Pancreas (tissue), 10 donors: ENCODE measurements at regions not wholly inside any gene's neighbourhood (a gene's known extent, or its start where the extent isn't known, plus 50 kb on each side); places are given as distances from the start of the nearest gene placed in this dataset.

ENCODE experiments used
- ATAC-seq, 4 donors: fragments of 200-7000 bp; cut with Tn5 transposase; one replicate each; pipeline versions ENCODE4 v1.8.0 to v1.9.1; 2020; ENCODE audit warnings: mild to moderate bottlenecking in 4 of 4, moderate library complexity in 4 of 4
- DNase-seq, 6 donors: peaks; one replicate each; pipeline ENCODE4 v3.0.0-alpha.2; 2020
- FAIRE-seq: peaks from 2 replicates; lab custom pipeline; 2012; peaks lifted over from hg19 to GRCh38; lab: Jason Lieb, UNC
- H3K27ac ChIP-seq, 4 donors: fragments of 200-600 bp; sonication (generic); 1 replicate in 3 of 4; 2 replicates in 1 of 4; pipeline versions ENCODE4 v1.5.0 to v1.8.0; 2020
- H3K27me3 ChIP-seq, 4 donors: fragments of 200-600 bp; one replicate each; pipeline ENCODE4 v1.8.0; 2021
- H3K36me3 ChIP-seq, 3 donors: fragments of 200-600 bp; sonication (generic) in 1 of 3; one replicate each; pipeline versions ENCODE4 v1.5.0 to v1.8.0; 2020 to 2021
- H3K4me1 ChIP-seq, 3 donors: fragments of 200-600 bp; one replicate each; pipeline ENCODE4 v1.8.0; 2021
- H3K4me3 ChIP-seq, 4 donors: fragments of 200-600 bp; sonication (generic) in 2 of 4; one replicate each; pipeline versions ENCODE4 v1.5.0 to v1.8.0; 2020 to 2021
- H3K9me3 ChIP-seq, 4 donors: fragments of 200-600 bp; one replicate each; pipeline ENCODE4 v1.8.0; 2021
- CTCF ChIP-seq, 4 donors: fragments of 200-600 bp; sonication (generic) in 3 of 4; IDR thresholded peaks; one replicate each; pipeline versions ENCODE4 v1.5.0 to v1.8.0; 2021; ENCODE audit warnings: antibody characterized with exemption in 4 of 4
- WGBS, 2 donors: extraction: QIAGEN DNeasy Blood & Tissue Kit; methylation state at CpG; one replicate each; pipeline ENCODE4 v1.1.7; 2013; 5-methylcytosine and 5-hydroxymethylcytosine counted together
- intact Hi-C, 3 donors: fragments of 100-400 bp; cut with DNase I; formaldehyde crosslinking; loops; one replicate each; pipeline versions ENCODE4 v1.11.1 to v1.14.2; 2022
- donor health status: healthy with polysubstance abuse.
- donor health status: DM: no; HTN: no; CAD: no; lungs with moderate emphysema.
- donor health status: DM: no; HTN: no; CAD: no.
- donor health status: control.
- donor health status: control.
- donor health status: Bipolar disorder and iron deficiency.
- donor health status: DM: yes; HTN: yes; CAD: no.
- donor health status: DM: no; HTN: no; CAD: no.
- donor health status: DM: no; HTN: no; CAD: no.
- donor health status: DM: yes; HTN: yes; CAD: no.

- ATAC-seq (peak in 3 of 4 donors; percentile 41 to 80 (median 78)), DNase-seq (no peak)
Measured at GRCh38 chr18:64919971-64920570, 771.2 kb upstream of the LINC00305 start.

GRCh38 chr18:64918851-64919250 is 770.0 kb upstream of the LINC00305 start:
- H3K27me3 ChIP-seq: no peaks in the 10 kb centered on the region
- no peaks in the 10 kb centered on the region for H3K36me3 ChIP-seq
- FAIRE-seq (no peak), ATAC-seq (no peak), DNase-seq (no peak)
- no peaks in the 10 kb centered on the region for H3K9me3 ChIP-seq
- TF ChIP-seq CTCF (IDR thresholded peaks at IDR 0.05): no peak
- no peak overlapping the region for H3K4me3 ChIP-seq
- intact Hi-C loops: no loop called here
- 87 to 88% methylated on average over 3 of the region's 3 CpGs for WGBS, 2 donors
- H3K27ac ChIP-seq: no peak overlapping the region
- peaks cover 0 to 14% (median 0%) of the 10 kb centered on the region in 3 donors for H3K4me1 ChIP-seq

More at GRCh38 chr18:64919971-64920570, 771.2 kb upstream of the LINC00305 start:
- Histone ChIP-seq H3K9me3 (no peaks in the 10 kb centered on the region), H3K4me3 (no peak overlapping the region), H3K4me1 (peaks cover 0 to 14% (median 0%) of the 10 kb centered on the region in 3 donors), H3K27ac (no peak overlapping the region), H3K27me3 (no peaks in the 10 kb centered on the region), H3K36me3 (no peaks in the 10 kb centered on the region)
- TF ChIP-seq CTCF (IDR thresholded peaks at IDR 0.05): no peak
- intact Hi-C loops: no loop called here
- WGBS, 2 donors: 20 to 31% methylated on average over 1 of the region's 1 CpG
- no peak for FAIRE-seq

- intact Hi-C loops: no loop called here
- H3K4me1 ChIP-seq: no peaks in the 10 kb centered on the region
- no peak overlapping the region for H3K4me3 ChIP-seq
- DNase-seq (peak in 1 of 6 donors; percentile 17), ATAC-seq (no peak), FAIRE-seq (no peak)
- WGBS, 2 donors: 96 to 100% methylated on average over 3 of the region's 3 CpGs
- no peaks in the 10 kb centered on the region for H3K36me3 ChIP-seq
- no peak overlapping the region for H3K27ac ChIP-seq
- H3K27me3 ChIP-seq: no peaks in the 10 kb centered on the region
- TF ChIP-seq CTCF (IDR thresholded peaks at IDR 0.05): no peak
- no peaks in the 10 kb centered on the region for H3K9me3 ChIP-seq
Measured at GRCh38 chr18:64893349-64893748, 744.5 kb upstream of the LINC00305 start.

GRCh38 chr18:64888956-64889355 is 740.1 kb upstream of the LINC00305 start:
- no peak overlapping the region for H3K27ac ChIP-seq

More at GRCh38 chr18:64888956-64889355, 740.1 kb upstream of the LINC00305 start:
- no peak overlapping the region for H3K4me3 ChIP-seq
- no peak for ATAC-seq
- intact Hi-C loops: no loop called here
- no peaks in the 10 kb centered on the region for H3K36me3 ChIP-seq
- 68 to 74% methylated on average over 4 of the region's 4 CpGs for WGBS, 2 donors
- H3K4me1 ChIP-seq: no peaks in the 10 kb centered on the region
- H3K9me3 ChIP-seq: no peaks in the 10 kb centered on the region
- TF ChIP-seq CTCF (IDR thresholded peaks at IDR 0.05): no peak
- FAIRE-seq: no peak
- no peak for DNase-seq
- H3K27me3 ChIP-seq: no peaks in the 10 kb centered on the region
